RCC 7860 (cell line): ENCODE measurements at regions not wholly inside any gene's neighbourhood (a gene's known extent, or its start where the extent isn't known, plus 50 kb on each side); places are given as distances from the start of the nearest gene placed in this dataset.
A peak's percentile ranks its signal among the peaks of the same experiment; 100 is the strongest.

Experiments
- DNase-seq: peaks from one replicate; pipeline ENCODE4 v3.0.0-alpha.2; 2015; ENCODE audit warnings: low spot score
- FAIRE-seq: peaks from 2 replicates; lab custom pipeline; 2012; peaks lifted over from hg19 to GRCh38; lab: Jason Lieb, UNC

DNA sequence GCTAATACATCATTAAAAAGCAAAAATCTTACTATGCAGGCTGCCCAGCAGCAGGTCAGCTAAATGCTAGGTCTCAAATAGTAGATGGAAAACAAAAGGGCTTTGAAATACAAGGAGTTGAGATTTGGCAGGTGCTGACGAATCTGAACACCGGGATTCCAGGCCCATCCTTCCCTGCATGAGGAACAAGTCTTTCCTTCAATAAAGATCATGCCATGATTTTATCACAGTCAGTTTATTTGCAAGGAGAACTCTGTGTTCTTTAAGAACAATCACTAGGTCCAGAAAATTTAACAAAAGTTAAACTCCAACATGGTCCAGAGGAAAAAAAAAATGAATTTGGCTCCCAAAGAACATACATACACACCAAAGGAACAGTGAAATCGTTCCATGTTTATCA lies 551.4 kb downstream of the SLITRK6 start:
- no peak for DNase-seq
- FAIRE-seq = no peak

DNA sequence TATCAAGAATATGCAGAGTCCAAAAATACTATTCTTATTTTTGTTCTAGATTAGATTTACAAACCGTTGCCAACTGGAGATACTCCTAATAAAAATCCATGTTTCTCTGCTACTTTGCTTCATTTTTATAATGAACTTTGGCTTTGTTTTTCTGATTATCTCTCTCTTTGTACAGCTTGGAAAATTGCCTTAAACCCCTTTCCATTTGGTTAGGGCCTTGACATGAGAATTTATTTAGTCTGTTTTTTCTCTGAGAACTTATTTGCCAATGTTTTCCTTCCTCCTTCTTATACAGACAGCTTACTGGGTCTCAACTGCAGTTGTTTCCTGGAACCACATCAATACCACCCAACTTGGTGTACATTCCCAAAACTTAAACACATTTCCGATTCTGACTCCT lies 555.4 kb downstream of the SLITRK6 start:
- FAIRE-seq = no peak
- no peak for DNase-seq

DNA sequence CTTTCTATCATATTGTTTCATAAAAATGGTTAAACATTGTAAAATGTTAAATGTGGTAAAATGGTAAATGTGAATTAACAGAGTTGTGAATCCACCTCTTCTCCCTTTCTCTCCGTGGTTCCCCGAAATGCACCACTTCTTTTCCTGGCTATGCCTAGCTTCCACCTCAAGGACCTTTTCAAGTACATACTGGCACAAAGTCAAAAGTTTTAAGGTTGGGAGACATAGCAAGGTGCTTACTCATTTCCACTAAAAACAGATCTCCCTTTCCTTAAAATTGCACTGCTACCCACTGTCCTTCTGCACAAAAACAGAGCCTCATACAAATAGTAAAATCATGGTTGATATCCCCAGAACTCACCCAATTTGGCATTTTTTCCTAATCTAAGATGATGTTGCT lies 558.2 kb downstream of the SLITRK6 start:
- no peak for DNase-seq
- no peak for FAIRE-seq

DNA sequence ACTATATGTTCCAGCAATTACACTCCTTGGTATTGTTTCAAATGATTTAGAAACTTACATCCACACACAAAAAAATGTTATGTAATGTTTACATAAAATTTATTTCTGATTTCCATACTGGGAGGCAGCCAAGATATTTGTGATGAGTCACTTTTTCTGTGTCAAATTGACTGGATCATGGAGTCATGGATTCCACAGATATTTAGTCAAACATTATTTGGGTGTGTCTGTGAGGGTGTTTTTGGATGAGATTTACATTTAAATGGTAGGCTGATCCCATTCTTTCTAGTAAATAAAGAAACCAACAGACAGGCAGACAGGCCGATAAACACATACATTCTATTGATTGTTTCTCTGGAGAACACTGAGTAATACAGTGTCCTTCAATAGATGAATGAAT lies 562.8 kb downstream of the SLITRK6 start:
- no peak for DNase-seq

DNA sequence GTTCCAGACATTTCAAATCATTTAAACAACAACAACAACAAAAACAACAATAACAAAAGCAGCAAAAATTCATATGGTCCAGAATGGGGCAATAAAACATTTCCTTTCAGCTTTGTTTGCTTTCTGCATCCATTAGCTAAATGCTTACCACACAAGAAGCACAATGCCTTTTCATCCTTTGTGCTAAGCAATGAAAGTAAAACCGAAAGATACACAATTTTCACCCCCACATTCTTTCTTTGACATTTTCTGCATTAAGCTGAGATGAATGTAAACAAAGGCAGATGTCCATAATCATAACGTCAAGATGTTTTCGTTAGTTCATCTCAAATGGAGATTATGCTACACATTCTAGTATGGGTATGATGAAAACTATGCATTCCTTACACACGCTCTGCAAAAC lies 568.5 kb downstream of the SLITRK6 start:
- FAIRE-seq = no peak

More for the DNA sequence above, 562.8 kb downstream of the SLITRK6 start:
- no peak for FAIRE-seq

DNA sequence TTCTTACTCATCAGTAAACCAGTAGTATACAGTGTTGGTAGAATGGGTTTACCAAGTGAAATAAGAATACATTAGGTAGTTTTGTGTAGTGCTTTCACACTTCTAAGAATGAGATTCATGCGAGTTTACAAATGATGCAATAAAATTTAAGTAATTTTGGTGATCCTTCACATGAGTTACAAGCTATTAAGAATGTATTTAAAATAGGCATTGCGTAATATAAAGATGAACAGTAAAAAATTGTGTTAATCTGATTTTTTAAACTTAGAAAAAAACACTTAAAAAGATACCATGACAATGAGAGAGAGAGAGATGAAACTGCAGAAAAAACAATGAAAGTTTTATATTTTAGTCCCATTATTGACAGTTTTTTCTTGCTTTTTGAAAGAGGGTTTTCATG lies 570.5 kb downstream of the SLITRK6 start:
- no peak for DNase-seq
- no peak for FAIRE-seq

More for the DNA sequence above, 568.5 kb downstream of the SLITRK6 start:
- no peak for DNase-seq

DNA sequence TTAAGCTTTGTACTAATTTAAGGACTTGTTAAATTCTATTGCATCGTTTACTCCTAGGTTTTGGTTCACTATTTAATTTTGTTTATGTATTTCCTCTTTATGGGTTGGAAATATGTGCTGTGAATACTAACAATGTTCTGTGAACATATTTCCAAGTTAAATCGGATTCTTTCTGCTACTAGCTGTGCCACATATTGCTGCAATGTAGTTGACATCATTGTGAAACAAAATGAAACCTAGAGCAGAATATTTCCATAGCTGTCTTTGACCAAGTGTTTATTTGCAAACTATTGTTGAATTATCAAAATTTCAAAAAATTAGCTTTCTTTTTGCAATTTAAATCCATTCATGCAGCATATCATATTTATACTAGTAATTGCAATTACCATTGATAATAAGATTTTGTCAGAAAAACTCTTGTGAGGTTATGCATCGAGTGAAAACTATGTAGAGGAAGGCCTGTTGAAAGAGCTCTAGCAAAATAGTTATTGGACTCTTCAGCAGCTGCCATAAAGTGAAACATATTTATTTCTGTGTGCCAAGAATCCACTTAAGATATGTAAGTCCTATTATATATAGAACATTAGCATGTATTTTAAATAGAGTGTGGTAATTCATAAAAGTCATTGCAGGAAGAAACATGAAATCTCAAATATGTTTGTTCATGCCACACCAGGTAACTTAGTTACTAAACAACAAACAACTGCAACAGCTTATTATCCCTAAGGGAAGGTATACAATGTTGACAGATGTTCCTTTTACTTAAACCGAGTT lies 575.1 kb downstream of the SLITRK6 start:
- DNase-seq = no peak
- no peak for FAIRE-seq

DNA sequence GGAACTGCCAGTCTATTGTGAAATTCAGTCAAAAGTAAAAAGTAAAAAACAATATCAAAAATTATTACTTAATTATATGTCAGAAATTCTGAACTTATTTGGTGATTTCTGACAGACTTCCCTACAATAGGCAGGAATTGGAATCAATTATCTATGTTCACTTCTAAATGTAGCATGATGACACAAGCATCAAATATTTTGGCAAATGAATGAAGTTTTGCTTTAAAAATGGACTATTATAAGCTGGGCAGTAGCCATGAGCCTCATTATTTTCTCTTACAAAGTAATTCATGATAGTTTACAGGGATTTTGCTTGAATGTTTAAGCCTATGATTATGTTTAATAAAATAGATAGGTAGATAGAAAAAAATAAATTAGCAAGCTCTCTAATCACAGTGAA lies 582.6 kb downstream of the SLITRK6 start:
- FAIRE-seq (no peak), DNase-seq (no peak)

DNA sequence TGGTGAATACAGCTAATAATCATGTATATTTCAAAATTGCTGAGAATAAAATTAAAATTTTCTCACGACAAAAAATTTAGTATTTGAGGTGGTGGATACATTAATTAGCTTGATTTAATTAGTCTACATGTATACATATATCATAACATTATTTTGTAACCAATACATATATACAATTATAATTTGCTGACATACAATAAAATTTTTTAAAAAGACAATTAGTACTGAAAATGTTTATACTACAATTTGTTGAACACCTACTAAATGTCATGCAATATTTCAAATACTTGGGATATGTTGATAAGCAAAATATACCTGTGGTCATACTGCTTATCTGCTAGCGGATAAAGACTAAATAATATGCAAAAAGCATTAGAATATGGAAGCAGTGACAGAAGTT lies 586.5 kb downstream of the SLITRK6 start:
- no peak for FAIRE-seq
- no peak for DNase-seq

DNA sequence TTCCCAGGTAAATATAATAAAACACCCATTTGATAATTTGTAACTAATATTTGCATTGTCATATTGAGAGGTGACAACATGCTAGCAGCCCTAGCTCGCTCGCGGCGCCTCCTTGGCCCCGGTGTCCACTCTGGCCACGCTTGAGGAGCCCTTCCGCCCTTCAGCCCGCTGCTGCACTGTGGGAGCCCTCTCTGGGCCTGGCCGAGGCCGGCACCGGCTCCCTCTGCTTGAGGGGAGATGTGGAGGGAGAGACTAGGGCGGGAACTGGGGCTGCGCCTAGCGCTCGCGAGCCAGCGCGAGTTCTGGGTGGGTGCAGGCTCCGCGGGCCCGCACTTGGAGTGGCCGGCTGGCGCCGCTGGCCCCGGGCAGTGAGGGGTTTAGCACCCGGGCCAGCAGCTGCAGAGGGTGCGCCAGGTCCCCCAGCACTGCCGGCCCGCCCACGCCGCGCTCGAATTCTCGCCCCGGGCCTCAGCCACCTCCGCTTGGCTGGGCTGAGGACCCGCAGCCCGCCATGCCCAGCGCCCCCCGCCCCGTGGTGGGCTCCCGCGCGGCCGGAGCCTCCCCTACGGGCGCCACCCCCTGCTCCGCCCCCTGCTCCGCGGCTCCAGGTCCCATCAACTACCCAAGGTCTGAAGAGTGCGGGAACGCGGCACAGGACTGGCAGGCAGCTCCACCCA lies 594.4 kb downstream of the SLITRK6 start:
- FAIRE-seq (no peak), DNase-seq (no peak)

DNA sequence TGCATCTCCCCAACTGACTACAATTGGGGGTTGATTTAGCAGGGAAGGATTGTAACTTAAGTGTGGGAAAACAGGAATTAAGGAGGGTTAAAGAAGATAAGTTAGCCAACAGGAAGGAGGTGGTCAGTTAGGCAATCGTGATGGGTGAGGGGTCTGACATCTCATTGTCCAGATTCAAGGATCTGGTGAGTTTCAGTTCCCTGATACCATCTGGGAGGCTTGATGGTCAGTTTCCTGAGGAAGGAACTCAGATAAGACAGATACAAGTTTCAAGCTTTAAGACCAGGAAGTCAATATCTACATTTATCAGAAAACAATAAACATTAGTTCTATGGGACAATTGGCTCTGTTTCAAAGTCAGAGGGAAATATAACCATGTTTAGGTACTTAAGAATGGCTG lies 601.8 kb downstream of the SLITRK6 start:
- no peak for FAIRE-seq

DNA sequence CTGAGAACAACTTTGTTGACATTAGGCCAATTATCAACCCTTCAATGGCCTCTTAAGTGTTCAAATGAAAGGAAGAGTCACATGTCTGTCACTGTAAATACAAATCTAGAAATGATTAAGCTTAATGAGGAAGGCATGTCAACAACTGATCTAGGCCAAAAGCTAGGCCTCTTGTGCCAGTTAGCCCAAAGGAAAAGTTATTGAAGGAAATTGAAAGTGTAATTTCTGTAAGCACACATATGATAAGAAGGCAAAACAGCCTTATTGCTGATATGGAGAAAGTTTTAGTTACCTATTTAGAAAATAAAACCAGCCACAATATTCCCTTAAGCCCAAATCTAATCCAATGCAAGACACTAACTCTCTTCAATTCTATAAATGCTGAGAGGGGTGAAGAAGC lies 604.7 kb downstream of the SLITRK6 start:
- FAIRE-seq (no peak), DNase-seq (no peak)

More for the DNA sequence above, 601.8 kb downstream of the SLITRK6 start:
- no peak for DNase-seq

DNA sequence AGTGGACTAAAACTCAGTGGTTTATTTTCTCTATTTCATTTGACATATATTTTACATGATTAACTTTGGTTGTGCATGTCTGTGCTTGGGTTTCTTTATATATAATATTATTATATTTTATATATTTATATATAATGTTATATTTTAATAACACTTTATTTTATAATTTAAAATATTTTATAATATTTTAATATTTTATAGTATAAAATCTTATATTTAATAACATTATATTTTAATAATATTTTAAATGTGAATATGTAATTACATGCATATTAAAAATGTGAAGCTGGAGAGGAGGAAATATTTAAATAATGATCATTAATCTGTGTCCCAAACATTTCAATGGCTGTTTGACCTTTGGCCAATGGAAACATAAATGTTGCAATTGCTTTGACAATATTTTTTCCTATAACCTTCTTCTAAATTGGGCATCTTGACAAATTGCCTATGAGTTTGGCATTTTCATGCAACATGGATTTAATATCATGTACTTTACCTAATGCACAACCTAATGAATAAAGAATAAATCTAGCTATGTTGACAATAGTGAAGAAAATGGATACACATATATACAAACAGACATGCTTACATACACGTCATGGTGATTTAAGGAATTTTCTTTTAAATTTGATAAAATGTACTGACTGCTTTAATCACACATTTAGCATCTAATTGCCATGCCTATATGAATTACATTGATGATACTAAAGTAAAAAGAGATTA lies 607.1 kb downstream of the SLITRK6 start:
- DNase-seq (no peak), FAIRE-seq (peak; percentile 76)

DNA sequence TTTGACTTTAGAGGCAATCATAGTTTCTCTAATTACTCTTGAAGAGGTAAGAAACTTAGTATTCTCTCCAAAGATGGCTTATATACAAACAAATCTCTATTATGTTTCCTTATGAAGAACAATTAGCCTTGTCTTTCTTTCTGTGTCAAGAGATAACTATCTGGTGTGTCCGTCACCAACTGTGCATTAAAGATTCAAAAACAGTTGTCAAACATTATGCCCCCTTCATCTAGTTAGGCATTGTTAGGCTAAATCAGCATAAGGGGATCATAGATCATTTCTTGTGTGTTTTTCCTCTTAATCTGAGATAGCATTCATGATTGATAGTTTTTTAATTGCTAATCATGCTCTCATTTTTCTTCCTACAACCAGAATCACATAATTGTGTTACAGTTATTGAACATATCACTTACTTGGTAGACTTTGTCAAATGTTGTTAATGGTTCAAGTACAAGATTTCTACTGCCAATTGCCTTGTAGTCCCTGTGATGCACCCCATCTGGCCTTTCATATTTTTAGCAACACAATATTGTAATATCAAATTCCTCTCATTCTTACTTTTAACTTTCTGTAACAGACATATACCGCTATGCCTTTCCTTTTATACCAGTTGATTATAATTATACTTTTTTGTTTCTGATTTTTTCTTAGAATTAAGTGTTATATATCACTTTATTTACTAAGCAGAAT lies 612.7 kb downstream of the SLITRK6 start:
- no peak for DNase-seq

DNA sequence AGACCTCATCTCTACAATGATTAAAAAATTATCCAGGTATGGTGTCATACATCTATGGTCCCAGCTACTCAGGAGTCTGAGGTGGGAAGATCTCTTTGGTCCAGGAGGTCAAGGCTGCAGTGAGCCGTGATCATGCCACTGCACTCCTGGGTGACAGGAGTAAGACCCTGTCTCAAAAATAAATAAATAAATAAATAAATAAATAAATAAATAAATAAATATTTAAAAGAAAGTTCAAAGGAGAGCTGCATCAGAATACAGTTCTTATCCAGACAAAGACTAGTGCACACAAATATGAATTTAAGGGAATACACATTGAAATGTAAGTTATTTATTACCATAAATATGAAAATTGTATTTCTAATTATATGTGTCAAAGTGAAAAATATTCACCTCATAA lies 624.9 kb downstream of the SLITRK6 start:
- FAIRE-seq = no peak
- DNase-seq = no peak

More for the DNA sequence above, 612.7 kb downstream of the SLITRK6 start:
- FAIRE-seq = no peak

DNA sequence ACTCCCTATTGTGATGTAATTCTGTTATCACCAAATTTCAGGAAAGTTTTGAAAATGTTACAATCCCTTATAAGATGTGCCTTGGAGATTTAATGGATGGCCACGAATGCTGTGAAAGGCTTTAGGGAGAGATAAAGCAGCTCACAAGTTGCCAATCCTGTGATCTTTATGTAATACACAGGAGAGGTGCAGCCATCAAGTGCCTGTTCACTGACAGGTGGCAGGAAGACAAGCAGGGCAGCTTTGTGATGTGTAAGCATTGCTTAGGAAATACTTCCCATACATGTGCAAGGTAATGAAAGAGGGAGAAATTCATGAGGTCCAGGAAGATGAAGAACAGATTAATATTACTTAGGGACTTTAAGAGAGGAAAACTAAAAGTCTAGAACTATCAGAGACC lies 628.8 kb downstream of the SLITRK6 start:
- no peak for DNase-seq
- no peak for FAIRE-seq

DNA sequence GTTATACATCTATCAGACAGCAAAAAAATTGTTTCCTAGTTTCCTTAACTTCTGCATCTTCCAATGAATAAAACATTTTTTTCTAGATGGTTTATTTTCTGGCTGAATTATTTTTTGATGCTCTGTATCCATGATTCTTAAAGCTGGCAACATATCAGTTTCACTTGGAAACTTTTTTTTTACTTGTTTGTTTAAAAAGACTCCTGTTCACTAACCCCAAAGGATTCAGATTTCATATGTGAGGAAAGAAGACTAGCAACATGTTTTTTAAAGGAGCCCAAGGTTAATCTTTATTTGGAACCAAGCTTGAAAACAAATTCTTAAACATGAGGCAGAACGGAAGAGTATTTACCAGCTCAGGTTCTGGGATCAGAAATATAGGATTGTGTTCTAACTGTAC lies 632.3 kb downstream of the SLITRK6 start:
- DNase-seq (no peak), FAIRE-seq (no peak)

DNA sequence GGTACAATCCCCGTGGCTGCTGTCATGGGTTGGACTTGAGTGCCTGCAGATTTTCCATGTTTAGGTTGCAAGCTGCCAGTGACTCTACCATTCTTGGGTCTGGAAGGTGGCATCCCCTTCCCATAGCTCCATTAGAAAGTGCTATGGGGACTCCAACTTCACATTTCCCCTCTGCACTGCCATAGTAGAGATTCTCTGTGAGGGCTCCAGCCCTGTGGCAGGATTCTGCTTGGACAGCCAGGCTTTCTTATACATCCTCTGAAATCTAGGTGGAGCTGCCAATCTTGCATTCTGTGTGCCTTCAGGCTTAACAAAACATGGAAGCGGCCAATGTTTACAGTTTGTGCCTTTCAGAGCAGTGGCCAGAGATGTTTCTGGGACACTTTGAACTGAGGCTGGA lies 636.2 kb downstream of the SLITRK6 start:
- no peak for DNase-seq
- FAIRE-seq = no peak

DNA sequence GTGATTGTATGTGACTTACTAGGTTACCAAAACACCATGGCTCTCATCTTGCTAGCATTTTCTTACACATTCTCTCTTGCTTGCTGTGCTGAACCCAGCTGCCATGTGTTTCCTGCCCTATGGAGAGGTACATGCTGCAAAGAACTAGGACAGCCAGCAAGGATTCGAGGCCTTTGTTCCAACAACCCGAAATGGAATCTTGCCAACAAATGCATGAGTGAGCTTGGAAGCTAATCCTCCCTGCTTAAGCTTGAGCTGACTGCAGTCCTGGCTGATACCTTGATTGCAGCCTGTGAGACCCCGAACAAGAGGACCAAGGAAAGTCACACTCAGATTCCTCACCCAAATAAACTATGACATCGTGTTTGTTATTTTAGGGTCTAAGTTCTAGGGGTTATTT lies 651.2 kb downstream of the SLITRK6 start:
- FAIRE-seq (no peak), DNase-seq (no peak)

DNA sequence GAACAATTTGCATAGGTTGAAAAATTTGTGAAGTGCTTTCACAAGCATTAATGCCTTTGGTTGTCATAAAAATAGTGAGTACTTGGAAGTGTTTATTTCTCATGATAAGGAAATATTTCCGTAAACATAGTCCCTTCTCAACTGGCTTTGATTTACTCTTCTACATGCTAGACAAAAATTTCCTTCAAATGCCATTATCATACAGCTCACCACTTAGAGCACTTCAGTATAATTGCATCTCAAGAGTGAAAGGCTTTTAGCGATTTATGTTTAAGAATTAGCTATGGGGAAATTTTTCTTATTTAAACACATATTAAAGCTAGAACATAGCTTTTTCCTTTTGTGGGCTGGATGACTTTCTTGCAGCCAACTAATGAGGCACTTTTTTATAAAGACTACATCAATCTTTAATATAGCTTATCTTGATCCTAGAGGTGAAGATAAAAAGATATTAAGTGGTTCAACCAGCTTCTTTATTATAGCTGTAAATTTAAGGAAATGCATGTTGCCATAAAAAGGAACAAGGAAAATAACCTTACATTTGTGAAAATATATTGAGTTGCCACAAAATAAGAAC lies 656.8 kb downstream of the SLITRK6 start:
- DNase-seq = no peak
- FAIRE-seq = no peak

DNA sequence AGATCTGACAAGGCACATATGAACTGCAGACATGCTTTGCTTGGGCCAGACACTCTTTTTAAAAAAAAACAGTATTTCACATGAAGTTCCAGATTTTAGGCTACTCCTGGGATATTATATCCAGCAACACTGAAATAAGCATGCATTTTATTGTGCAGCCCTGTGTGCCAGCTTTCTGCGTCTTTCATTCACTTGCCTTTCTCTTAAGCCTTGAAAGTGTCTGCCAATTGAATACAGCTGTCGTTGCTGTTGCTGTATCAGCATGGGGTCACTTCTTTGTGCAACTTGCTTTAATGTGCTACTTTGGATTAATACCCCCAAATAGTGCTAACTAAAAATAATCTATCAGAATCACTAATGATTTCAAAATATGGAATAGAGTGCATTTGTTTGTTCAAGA lies 657.8 kb downstream of the SLITRK6 start:
- FAIRE-seq (no peak), DNase-seq (no peak)
